Bronchial epithelial cell (primary cell): ENCODE measurements at regions not wholly inside any gene's neighbourhood (a gene's known extent, or its start where the extent isn't known, plus 50 kb on each side); places are given as distances from the start of the nearest gene placed in this dataset.
A peak's percentile ranks its signal among the peaks of the same experiment; 100 is the strongest.
"Not testable (repeated sequence)": the region's sequence is repeated elsewhere in the genome, so short reads cannot be mapped to it uniquely, and the experiment has no call there.

Source experiments
- DNase-seq: peaks from one replicate; pipeline ENCODE4 v3.0.0-alpha.2; 2010; ENCODE audit warnings: low read depth
- FAIRE-seq: peaks from 2 replicates; lab custom pipeline; 2011; peaks lifted over from hg19 to GRCh38; lab: Jason Lieb, UNC
- H3K27me3 ChIP-seq: 2 replicates; pipeline ENCODE4 v1.5.1; 2011; ENCODE audit warnings: low read length; ENCODE audit not compliant: control insufficient read depth, insufficient read depth
- H3K36me3 ChIP-seq: 2 replicates; pipeline ENCODE4 v1.5.1; 2011; ENCODE audit warnings: low read length; ENCODE audit not compliant: control insufficient read depth, insufficient read depth
- H3K4me3 ChIP-seq: 2 replicates; pipeline ENCODE4 v1.5.1; 2011; ENCODE audit warnings: mild to moderate bottlenecking, low read depth, low read length, control low read depth
- CTCF ChIP-seq: IDR thresholded peaks from 2 replicates; pipeline ENCODE4 v1.5.1; 2011; ENCODE audit warnings: mild to moderate bottlenecking, moderate library complexity, low read length, control low read depth, inconsistent platforms; ENCODE audit not compliant: insufficient read depth, severe bottlenecking

- FAIRE-seq = no peak
- no peak for TF ChIP-seq CTCF
- no peaks in the 10 kb centered on the region for H3K36me3 ChIP-seq
- no peak for DNase-seq
- no peaks in the 10 kb centered on the region for H3K27me3 ChIP-seq
- H3K4me3 ChIP-seq = no peak overlapping the region
These were observed 82.4 kb upstream of the BLID start for GRCh38 chr11:122198291-122198983.

GRCh38 chr11:122197066-122197987 lies 81.3 kb upstream of the BLID start:
- no peak for TF ChIP-seq CTCF
- Histone ChIP-seq H3K36me3 (no peaks in the 10 kb centered on the region), H3K27me3 (no peaks in the 10 kb centered on the region), H3K4me3 (no peak overlapping the region)
- FAIRE-seq = peak; percentile 75
- peak; percentile 98 for DNase-seq

GRCh38 chr11:122195790-122196189 lies 79.8 kb upstream of the BLID start:
- DNase-seq (no peak), FAIRE-seq (no peak)
- no peak for TF ChIP-seq CTCF
- Histone ChIP-seq H3K36me3 (no peaks in the 10 kb centered on the region), H3K4me3 (no peak overlapping the region), H3K27me3 (no peaks in the 10 kb centered on the region)

GRCh38 chr11:122193881-122194480 lies 78.0 kb upstream of the BLID start:
- DNase-seq, FAIRE-seq, H3K27me3 ChIP-seq, H3K36me3 ChIP-seq, H3K4me3 ChIP-seq: not testable (repeated sequence)

GRCh38 chr11:122193457-122193856 lies 77.4 kb upstream of the BLID start:
- Histone ChIP-seq H3K27me3 (no peaks in the 10 kb centered on the region), H3K4me3 (no peak overlapping the region), H3K36me3 (no peaks in the 10 kb centered on the region)
- DNase-seq (no peak), FAIRE-seq (peak; percentile 36)
- no peak for TF ChIP-seq CTCF
